HG02884 (cell line): ENCODE measurements at regions not wholly inside any gene's neighbourhood (a gene's known extent, or its start where the extent isn't known, plus 50 kb on each side); places are given as distances from the start of the nearest gene placed in this dataset.

Source experiments
- ATAC-seq: cut with Tn5 transposase; IDR thresholded peaks from one replicate; pipeline ENCODE4 v1.9.1; 2021; ENCODE audit warnings: mild to moderate bottlenecking, moderate library complexity; ENCODE audit not compliant: unreplicated experiment

DNA sequence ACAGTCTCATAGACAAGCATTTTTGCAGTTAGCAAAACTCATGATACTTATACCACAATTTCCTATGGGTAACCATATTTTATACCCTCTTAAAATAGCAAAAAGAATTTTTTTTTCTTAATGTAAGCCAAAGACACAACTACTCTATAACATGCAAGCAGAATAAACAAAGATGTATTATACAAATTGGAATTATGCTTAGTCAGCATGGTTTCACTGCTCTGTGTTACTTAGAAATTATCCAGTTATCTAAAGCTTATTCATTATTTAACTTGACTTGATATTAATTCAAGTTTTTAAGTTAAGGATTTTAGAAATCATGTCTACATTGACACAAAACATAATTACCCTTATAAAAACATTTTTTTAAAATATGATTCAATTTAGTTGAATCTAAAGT lies 449.8 kb upstream of the CDH2 start:
- ATAC-seq, result no peak

GRCh38 chr18:28607991-28608390 lies 431.1 kb upstream of the CDH2 start:
- no peak for ATAC-seq

- ATAC-seq, result no peak
Observed at GRCh38 chr18:28606686-28607085, 429.8 kb upstream of the CDH2 start.

DNA sequence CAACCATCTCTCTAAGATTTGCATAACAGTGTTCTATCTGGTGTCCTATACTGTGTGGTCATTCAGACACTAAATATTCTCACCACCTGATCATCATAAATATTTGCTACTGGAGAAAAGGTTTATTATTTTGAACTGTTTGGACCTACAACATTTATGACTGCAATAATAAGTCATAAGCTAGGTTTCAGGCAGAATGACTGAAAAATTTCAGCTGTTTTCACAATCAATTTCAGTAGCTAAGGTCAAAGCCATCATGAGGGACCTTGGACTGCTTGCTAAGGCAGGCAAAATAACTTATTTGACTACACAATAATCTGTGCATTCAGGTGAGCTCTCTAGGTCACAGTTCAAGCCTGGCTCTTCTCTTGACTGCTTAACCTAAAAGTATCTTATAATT lies 425.5 kb upstream of the CDH2 start:
- no peak for ATAC-seq

GRCh38 chr18:28594034-28594433 lies 417.1 kb upstream of the CDH2 start:
- ATAC-seq, result no peak

DNA sequence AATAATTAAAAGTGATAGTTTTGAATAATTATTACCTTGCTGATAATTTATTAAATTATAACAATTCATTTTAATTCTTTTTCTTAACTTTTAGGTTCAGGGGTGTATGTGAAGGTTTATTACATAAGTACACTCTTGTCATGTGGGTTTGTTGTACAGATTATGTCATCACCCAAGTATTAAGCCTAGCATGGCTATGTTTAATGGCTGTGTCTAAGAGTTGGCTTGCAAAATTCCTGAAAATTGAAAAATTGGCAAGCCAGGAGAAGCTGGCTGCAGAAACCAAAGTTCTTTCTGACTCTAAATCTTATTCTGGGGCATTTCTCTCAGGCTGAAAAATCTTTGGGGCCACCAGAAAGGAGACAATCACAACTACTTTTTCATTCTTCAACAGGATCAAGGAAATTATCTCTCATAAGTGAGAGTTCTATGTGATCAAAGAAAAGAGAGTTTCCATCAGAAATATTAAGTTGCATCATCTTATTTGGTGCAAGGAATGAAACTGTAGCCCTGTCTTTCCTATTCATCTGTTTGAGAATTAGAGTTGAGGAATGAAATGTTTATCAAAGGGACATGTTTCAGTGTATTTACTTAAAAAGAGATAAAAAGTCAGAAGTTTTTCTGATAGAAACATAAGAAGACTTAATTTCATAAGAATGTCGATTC lies 412.1 kb upstream of the CDH2 start:
- no peak for ATAC-seq

- no peak for ATAC-seq
Observed at GRCh38 chr18:28584731-28585130, 407.8 kb upstream of the CDH2 start.

DNA sequence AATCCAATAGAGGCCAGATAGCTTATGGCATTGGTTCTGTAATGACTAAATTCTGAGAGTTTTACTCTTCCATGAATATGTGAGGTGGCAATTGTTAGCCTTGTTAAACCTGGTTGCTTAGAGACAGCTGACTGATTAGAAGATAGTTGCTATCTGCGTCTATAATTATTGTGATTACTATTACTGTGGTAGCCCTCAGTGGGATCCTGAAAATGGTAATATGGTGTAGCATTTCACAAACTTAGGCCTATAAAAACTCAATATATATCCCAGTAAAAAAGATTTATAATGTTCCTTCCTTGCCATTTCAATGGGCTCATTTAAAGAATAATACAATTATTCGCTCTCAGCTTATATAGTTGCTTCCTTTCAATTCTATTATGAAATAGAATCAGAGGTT lies 405.8 kb upstream of the CDH2 start:
- ATAC-seq, result no peak

DNA sequence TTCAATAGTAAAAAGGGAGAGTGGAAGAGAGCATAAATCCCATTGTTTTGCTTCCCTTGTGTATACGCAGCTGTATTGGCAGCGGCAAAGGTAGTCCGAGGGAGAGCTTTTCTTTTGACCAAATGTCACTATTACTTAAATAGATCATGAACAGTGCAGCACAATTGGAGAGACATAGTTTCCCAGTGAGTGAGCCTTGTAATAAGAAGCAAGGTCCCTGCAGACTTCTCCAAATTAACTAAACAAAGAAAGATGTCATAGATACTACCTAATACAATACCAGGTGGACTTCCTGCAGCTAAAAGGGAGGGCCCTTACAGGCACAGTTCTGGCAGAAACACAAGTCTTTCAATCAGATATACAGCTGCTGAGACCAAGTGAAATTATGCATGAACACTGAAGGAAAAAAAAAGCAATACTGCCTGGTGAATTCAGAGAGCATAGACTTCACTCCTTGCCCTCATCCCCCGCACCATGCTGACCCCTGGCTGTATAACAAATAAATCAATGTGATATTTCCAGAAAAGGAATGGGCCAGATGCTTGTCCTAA lies 404.7 kb upstream of the CDH2 start:
- no peak for ATAC-seq

GRCh38 chr18:28576941-28577340 lies 400.0 kb upstream of the CDH2 start:
- no peak for ATAC-seq

DNA sequence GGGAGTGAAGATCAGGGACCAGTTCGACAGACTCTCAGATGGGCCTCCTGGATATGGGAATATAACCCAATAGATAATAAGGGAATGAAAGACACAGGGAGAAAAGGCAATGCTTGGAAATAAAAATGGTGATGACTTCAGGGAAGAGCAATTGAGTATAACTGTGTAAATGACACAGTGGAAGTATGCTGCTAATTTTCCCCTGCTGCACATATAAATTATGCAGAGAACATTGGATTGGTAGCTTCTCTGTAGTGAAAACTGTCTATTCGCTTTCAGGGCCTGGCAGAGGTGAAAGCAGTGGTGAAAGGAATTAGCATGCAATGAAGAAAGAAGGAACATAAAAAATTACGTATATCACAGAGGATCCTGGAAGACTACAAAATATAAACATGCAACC lies 398.2 kb upstream of the CDH2 start:
- ATAC-seq, result no peak

DNA sequence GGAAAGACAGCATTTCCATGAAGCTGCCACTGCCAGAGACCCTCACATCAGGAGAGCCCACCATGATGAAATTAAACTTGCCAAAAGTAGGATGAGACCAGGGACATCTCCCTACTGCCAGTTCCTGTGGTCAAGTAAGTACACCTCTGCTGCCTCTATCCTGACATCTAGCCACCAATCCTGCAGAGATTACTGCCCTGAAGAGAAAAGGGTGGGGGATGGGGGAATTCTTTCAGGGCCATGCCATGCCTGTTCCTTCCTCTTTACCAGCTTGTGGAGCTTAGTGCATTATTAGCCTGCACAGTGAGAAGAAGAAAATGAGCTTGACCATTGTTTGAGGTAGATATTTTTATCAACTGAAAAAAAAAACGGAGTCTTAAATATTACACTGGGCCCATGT lies 397.2 kb upstream of the CDH2 start:
- no peak for ATAC-seq

- no peak for ATAC-seq
Observed at GRCh38 chr18:28571929-28572328, 395.0 kb upstream of the CDH2 start.

DNA sequence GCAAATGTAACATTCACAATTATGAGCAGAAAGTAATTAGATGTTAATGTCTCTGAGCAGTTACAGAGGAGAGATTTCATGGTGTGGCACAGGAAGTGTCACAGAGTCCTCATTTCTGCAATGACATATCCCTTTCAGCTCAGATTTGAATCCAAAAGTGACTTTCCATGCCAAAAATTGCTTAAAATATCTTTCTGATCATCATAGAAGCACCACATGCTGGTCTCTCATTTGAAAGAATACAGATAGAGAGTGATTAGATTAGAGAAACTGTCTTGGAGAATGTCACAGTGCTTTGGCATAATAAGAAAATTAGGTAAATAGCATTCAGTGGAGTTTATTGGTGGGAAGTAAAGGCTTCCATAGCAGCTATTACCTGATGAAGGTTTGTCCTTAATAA lies 383.4 kb upstream of the CDH2 start:
- no peak for ATAC-seq

DNA sequence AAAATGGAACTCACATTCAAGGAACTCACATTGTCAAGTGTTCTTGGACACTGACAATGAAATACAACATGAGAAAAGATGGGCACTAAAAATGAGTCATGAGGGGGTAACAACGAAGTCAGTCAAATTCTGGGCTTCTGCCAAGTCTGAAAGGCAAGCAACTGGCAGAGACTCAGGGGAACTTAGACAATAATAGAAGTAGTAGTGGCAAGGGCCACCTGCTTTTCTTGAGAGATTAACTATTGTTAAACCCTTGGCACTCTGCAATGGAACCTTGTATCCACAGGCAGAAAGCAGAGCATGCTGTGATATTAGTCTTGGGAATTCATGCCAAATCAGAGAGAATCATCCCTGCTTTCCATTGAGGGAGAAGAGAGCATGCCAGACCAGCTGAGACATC lies 382.6 kb upstream of the CDH2 start:
- no peak for ATAC-seq

- ATAC-seq, result no peak
Observed at GRCh38 chr18:28541934-28542333, 365.0 kb upstream of the CDH2 start.

- no peak for ATAC-seq
Observed at GRCh38 chr18:28541276-28541930, 364.5 kb upstream of the CDH2 start.

DNA sequence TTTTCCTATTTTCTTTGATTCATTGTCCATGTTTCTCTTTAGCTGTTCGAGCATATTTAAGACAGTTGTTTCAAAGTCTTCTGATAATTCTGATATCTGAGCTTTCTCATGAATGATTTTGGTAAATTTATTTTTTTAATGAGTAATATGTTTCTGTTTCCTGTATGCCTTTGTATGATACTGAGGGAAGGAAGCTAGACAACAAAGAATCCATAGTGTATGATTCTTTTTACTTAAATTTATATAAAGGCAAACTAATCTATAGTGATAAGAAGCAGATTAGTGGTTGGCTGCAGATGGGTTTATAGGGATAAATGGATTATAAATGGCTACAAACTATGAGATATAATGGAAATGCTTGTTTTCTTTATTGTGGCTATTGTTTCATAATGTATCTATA lies 352.7 kb upstream of the CDH2 start:
- no peak for ATAC-seq

GRCh38 chr18:28526196-28526595 lies 349.3 kb upstream of the CDH2 start:
- no peak for ATAC-seq

- no peak for ATAC-seq
Observed at GRCh38 chr18:28523758-28524475, 347.0 kb upstream of the CDH2 start.

- ATAC-seq, result no peak
Observed at GRCh38 chr18:28522236-28522635, 345.3 kb upstream of the CDH2 start.

- ATAC-seq, result no peak
Observed at GRCh38 chr18:28519997-28520396, 343.1 kb upstream of the CDH2 start.
